ENCODE measurements at regions not wholly inside any gene's neighbourhood (a gene's known extent, or its start where the extent isn't known, plus 50 kb on each side); places are given as distances from the start of the nearest gene placed in this dataset.

GRCh38 chr2:207412787-207413310 lies 116.9 kb upstream of the CREB1 start:
- H3K27me3 Mint-ChIP-seq: no peaks in the 10 kb centered on the region
- CTCF ChIA-PET: no interaction called here

DNA sequence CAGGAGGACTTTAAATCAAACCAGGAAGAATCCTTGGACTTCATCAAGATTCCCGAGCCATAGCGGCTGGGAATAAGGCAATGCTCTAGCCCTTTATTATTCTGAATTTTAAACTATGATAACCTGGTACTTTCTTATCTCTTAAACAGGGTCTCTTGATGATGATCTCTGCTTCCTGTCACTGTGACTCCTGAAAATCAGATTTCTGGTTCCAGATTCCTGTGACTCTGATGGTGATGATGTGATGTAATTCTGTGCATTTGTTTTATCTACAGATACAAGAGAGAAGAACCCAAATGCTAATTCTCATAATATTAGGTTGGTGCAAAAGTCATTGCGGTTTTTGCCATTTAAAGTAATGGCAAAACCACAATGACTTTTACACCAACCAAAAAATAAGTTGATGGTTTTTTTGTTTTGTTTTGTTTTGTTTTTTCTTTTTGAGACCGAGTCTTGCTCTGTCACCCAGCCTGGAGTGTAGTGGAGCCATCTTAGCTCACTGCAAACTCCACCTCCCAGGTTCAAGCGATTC lies 116.3 kb upstream of the CREB1 start:
- ChIA-PET POLR2A (no interaction called here), CTCF (no interaction called here)
- TF ChIP-seq, protein P1, sequence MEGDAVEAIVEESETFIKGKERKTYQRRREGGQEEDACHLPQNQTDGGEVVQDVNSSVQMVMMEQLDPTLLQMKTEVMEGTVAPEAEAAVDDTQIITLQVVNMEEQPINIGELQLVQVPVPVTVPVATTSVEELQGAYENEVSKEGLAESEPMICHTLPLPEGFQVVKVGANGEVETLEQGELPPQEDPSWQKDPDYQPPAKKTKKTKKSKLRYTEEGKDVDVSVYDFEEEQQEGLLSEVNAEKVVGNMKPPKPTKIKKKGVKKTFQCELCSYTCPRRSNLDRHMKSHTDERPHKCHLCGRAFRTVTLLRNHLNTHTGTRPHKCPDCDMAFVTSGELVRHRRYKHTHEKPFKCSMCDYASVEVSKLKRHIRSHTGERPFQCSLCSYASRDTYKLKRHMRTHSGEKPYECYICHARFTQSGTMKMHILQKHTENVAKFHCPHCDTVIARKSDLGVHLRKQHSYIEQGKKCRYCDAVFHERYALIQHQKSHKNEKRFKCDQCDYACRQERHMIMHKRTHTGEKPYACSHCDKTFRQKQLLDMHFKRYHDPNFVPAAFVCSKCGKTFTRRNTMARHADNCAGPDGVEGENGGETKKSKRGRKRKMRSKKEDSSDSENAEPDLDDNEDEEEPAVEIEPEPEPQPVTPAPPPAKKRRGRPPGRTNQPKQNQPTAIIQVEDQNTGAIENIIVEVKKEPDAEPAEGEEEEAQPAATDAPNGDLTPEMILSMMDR (IDR thresholded peaks at IDR 0.05): no peak
- peaks cover 2% of the 10 kb centered on the region for H3K4me1 Mint-ChIP-seq
- DNase-seq: no peak
- H3K27me3 Mint-ChIP-seq: no peaks in the 10 kb centered on the region
- no peaks in the 10 kb centered on the region for H3K36me3 Mint-ChIP-seq (ENCODE audit: low read depth)
- no peak overlapping the region for H3K4me3 Mint-ChIP-seq
- no peak overlapping the region for H3K27ac Mint-ChIP-seq
- intact Hi-C loops (cut with micrococcal nuclease): no loop called here
- no peak for ATAC-seq (ENCODE audit: low read depth)
- H3K9me3 Mint-ChIP-seq: no peaks in the 10 kb centered on the region

More at GRCh38 chr2:207412787-207413310, 116.9 kb upstream of the CREB1 start:
- POLR2A ChIA-PET: interaction anchor here (0.6 kb wide), 1 partner anchor 118 kb away, joined by 3 read pairs; no protein-coding TSS in a partner anchor
- H3K9me3 Mint-ChIP-seq: no peaks in the 10 kb centered on the region
- DNase-seq (no peak), ATAC-seq (ENCODE audit: low read depth) (no peak)
- H3K4me1 Mint-ChIP-seq: peaks cover 8% of the 10 kb centered on the region
- H3K36me3 Mint-ChIP-seq (ENCODE audit: low read depth): no peaks in the 10 kb centered on the region
- H3K4me3 Mint-ChIP-seq: no peak overlapping the region
- no peak overlapping the region for H3K27ac Mint-ChIP-seq
- intact Hi-C loops (cut with micrococcal nuclease): no loop called here
- TF ChIP-seq, protein P1 (IDR thresholded peaks at IDR 0.05): no peak

- no peaks in the 10 kb centered on the region for H3K36me3 Mint-ChIP-seq (ENCODE audit: low read depth)
- DNase-seq: no peak
- H3K27me3 Mint-ChIP-seq: peaks cover 4% of the 10 kb centered on the region
- TF ChIP-seq, protein P1 (IDR thresholded peaks at IDR 0.05): no peak
- H3K4me1 Mint-ChIP-seq: no peaks in the 10 kb centered on the region
- intact Hi-C loops (cut with micrococcal nuclease): no loop called here
- ChIA-PET CTCF (no interaction called here), POLR2A (no interaction called here)
- H3K9me3 Mint-ChIP-seq: no peaks in the 10 kb centered on the region
- no peak overlapping the region for H3K27ac Mint-ChIP-seq
- H3K4me3 Mint-ChIP-seq: no peak overlapping the region
- no peak for ATAC-seq (ENCODE audit: low read depth)
Measured at GRCh38 chr2:207416111-207416510, 113.7 kb upstream of the CREB1 start.

GRCh38 chr2:207416900-207417299 lies 112.9 kb upstream of the CREB1 start:
- H3K4me3 Mint-ChIP-seq: no peak overlapping the region
- TF ChIP-seq, protein P1 (IDR thresholded peaks at IDR 0.05): no peak
- peaks cover 9% of the 10 kb centered on the region for H3K27me3 Mint-ChIP-seq
- H3K36me3 Mint-ChIP-seq (ENCODE audit: low read depth): no peaks in the 10 kb centered on the region
- ChIA-PET CTCF (no interaction called here), POLR2A (no interaction called here)
- no peaks in the 10 kb centered on the region for H3K9me3 Mint-ChIP-seq
- no peak for DNase-seq
- intact Hi-C loops (cut with micrococcal nuclease): no loop called here
- H3K4me1 Mint-ChIP-seq: no peaks in the 10 kb centered on the region
- no peak for ATAC-seq (ENCODE audit: low read depth)
- H3K27ac Mint-ChIP-seq: no peak overlapping the region

- H3K4me3 Mint-ChIP-seq: no peak overlapping the region
- ChIA-PET POLR2A (no interaction called here), CTCF (no interaction called here)
- H3K27me3 Mint-ChIP-seq: peaks cover 9% of the 10 kb centered on the region
- no peaks in the 10 kb centered on the region for H3K4me1 Mint-ChIP-seq
- no peak overlapping the region for H3K27ac Mint-ChIP-seq
- intact Hi-C loops (cut with micrococcal nuclease): no loop called here
- no peak for ATAC-seq (ENCODE audit: low read depth)
- no peaks in the 10 kb centered on the region for H3K9me3 Mint-ChIP-seq
- H3K36me3 Mint-ChIP-seq (ENCODE audit: low read depth): no peaks in the 10 kb centered on the region
- DNase-seq: no peak
- TF ChIP-seq, protein P1 (IDR thresholded peaks at IDR 0.05): no peak
Measured at GRCh38 chr2:207417301-207417718, 112.5 kb upstream of the CREB1 start.

All from activated B cell treated with CpG ODN at 0.5 μM for 24 hours (primary cell).